Parathyroid adenoma (tissue), 2 donors: ENCODE measurements at regions not wholly inside any gene's neighbourhood (a gene's known extent, or its start where the extent isn't known, plus 50 kb on each side); places are given as distances from the start of the nearest gene placed in this dataset.

Experiments used
- H2AFZ ChIP-seq: fragments of 300-600 bp; sonication (generic); one replicate; pipeline ENCODE4 v1.7.0; 2017; ENCODE audit warnings: antibody characterized with exemption, mild to moderate bottlenecking
- H3K27ac ChIP-seq: fragments of 300-600 bp; sonication (generic); one replicate; pipeline ENCODE4 v1.7.0; 2017
- H3K27me3 ChIP-seq: fragments of 300-600 bp; sonication (generic); one replicate; pipeline ENCODE4 v1.7.0; 2017; ENCODE audit warnings: low read length; ENCODE audit not compliant: control insufficient read depth, insufficient read depth
- H3K36me3 ChIP-seq: fragments of 300-600 bp; sonication (generic); one replicate; pipeline ENCODE4 v1.7.0; 2017; ENCODE audit warnings: low read length; ENCODE audit not compliant: control insufficient read depth, insufficient read depth
- H3K4me1 ChIP-seq: fragments of 300-600 bp; sonication (generic); one replicate; pipeline ENCODE4 v1.7.0; 2017; ENCODE audit warnings: control low read depth
- H3K4me2 ChIP-seq: fragments of 300-600 bp; sonication (generic); one replicate; pipeline ENCODE4 v1.7.0; 2017; ENCODE audit warnings: low read length
- H3K4me3 ChIP-seq: fragments of 300-600 bp; sonication (generic); one replicate; pipeline ENCODE4 v1.7.0; 2017; ENCODE audit warnings: low read depth, low read length
- H3K79me2 ChIP-seq: fragments of 300-600 bp; sonication (generic); one replicate; pipeline ENCODE4 v1.7.0; 2017; ENCODE audit warnings: control low read depth
- H3K9ac ChIP-seq: fragments of 300-600 bp; sonication (generic); one replicate; pipeline ENCODE4 v1.7.0; 2017; ENCODE audit warnings: mild to moderate bottlenecking
- H3K9me3 ChIP-seq: fragments of 300-600 bp; sonication (generic); one replicate; pipeline ENCODE4 v1.7.0; 2017; ENCODE audit warnings: low read length; ENCODE audit not compliant: control insufficient read depth
- CTCF ChIP-seq: fragments of 300-600 bp; sonication (generic); IDR thresholded peaks from one replicate; pipeline ENCODE4 v1.7.0; 2017; ENCODE audit warnings: antibody characterized with exemption, mild to moderate bottlenecking
- donor health status: primary hyperparathyroidism.

GRCh38 chr3:17882981-17883380, 140.6 kb upstream of the TBC1D5 start:
- no peak for TF ChIP-seq CTCF

GRCh38 chr3:17877299-17877698, 134.9 kb upstream of the TBC1D5 start:
- no peak for TF ChIP-seq CTCF
- no peak overlapping the region for H3K27ac ChIP-seq
- H3K4me1 ChIP-seq: no peaks in the 10 kb centered on the region
- H3K4me2 ChIP-seq: no peak overlapping the region
- H3K79me2 ChIP-seq: no peaks in the 10 kb centered on the region
- no peak overlapping the region for H3K9ac ChIP-seq
- no peaks in the 10 kb centered on the region for H3K9me3 ChIP-seq
- H3K36me3 ChIP-seq: no peaks in the 10 kb centered on the region
- H3K27me3 ChIP-seq: no peaks in the 10 kb centered on the region
- H2AFZ ChIP-seq: no peak overlapping the region
- no peak overlapping the region for H3K4me3 ChIP-seq

More at GRCh38 chr3:17882981-17883380, 140.6 kb upstream of the TBC1D5 start:
- Histone ChIP-seq H3K79me2 (no peaks in the 10 kb centered on the region), H2AFZ (no peak overlapping the region), H3K36me3 (no peaks in the 10 kb centered on the region), H3K9ac (no peak overlapping the region), H3K27ac (no peak overlapping the region), H3K4me3 (no peak overlapping the region), H3K4me2 (no peak overlapping the region), H3K9me3 (no peaks in the 10 kb centered on the region), H3K4me1 (no peaks in the 10 kb centered on the region), H3K27me3 (no peaks in the 10 kb centered on the region)

- Histone ChIP-seq H3K4me2 (no peak overlapping the region), H3K9me3 (no peaks in the 10 kb centered on the region), H3K27me3 (no peaks in the 10 kb centered on the region), H3K4me3 (no peak overlapping the region), H3K36me3 (no peaks in the 10 kb centered on the region), H3K4me1 (no peaks in the 10 kb centered on the region), H3K79me2 (no peaks in the 10 kb centered on the region), H3K9ac (no peak overlapping the region), H3K27ac (no peak overlapping the region), H2AFZ (no peak overlapping the region)
- TF ChIP-seq CTCF: no peak
These were observed 132.2 kb upstream of the TBC1D5 start for GRCh38 chr3:17874636-17875035.

- Histone ChIP-seq H3K27me3 (no peaks in the 10 kb centered on the region), H2AFZ (no peak overlapping the region), H3K79me2 (no peaks in the 10 kb centered on the region), H3K9me3 (no peaks in the 10 kb centered on the region), H3K9ac (no peak overlapping the region), H3K27ac (no peak overlapping the region), H3K4me1 (no peaks in the 10 kb centered on the region), H3K36me3 (no peaks in the 10 kb centered on the region), H3K4me3 (no peak overlapping the region), H3K4me2 (no peak overlapping the region)
- no peak for TF ChIP-seq CTCF
These were observed 130.0 kb upstream of the TBC1D5 start for GRCh38 chr3:17872457-17872856.

GRCh38 chr3:17865631-17866030, 123.2 kb upstream of the TBC1D5 start:
- no peaks in the 10 kb centered on the region for H3K36me3 ChIP-seq
- no peak for TF ChIP-seq CTCF
- H3K9me3 ChIP-seq: no peaks in the 10 kb centered on the region
- H3K9ac ChIP-seq: no peak overlapping the region
- no peak overlapping the region for H3K4me2 ChIP-seq
- H3K27me3 ChIP-seq: no peaks in the 10 kb centered on the region
- no peak overlapping the region for H2AFZ ChIP-seq
- no peak overlapping the region for H3K4me3 ChIP-seq
- H3K27ac ChIP-seq: no peak overlapping the region
- no peaks in the 10 kb centered on the region for H3K79me2 ChIP-seq
- no peaks in the 10 kb centered on the region for H3K4me1 ChIP-seq
